22Rv1 (cell line): ENCODE measurements at regions not wholly inside any gene's neighbourhood (a gene's known extent, or its start where the extent isn't known, plus 50 kb on each side); places are given as distances from the start of the nearest gene placed in this dataset.

Experiments used
- H3K27ac ChIP-seq: fragments of 450-650 bp; 2 replicates; pipeline ENCODE4 v1.5.1; 2017
- CTCF ChIP-seq: fragments of 450-650 bp; IDR thresholded peaks from 2 replicates; pipeline ENCODE4 v1.5.1; 2017; ENCODE audit warnings: mild to moderate bottlenecking
- ZFX ChIP-seq: fragments of 450-650 bp; IDR thresholded peaks from 2 replicates; pipeline ENCODE4 v1.6.1; 2017; ENCODE audit warnings: antibody characterized with exemption, borderline replicate concordance

GRCh38 chr11:42657169-42657568 is 654.6 kb upstream of the API5 start:
- H3K27ac ChIP-seq: no peak overlapping the region
- TF ChIP-seq ZFX: no peak
- no peak for TF ChIP-seq CTCF

- H3K27ac ChIP-seq: no peak overlapping the region
- TF ChIP-seq CTCF (no peak), ZFX (no peak)
Measured at GRCh38 chr11:42661942-42662341, 649.9 kb upstream of the API5 start.

- TF ChIP-seq ZFX: no peak
- no peak for TF ChIP-seq CTCF
- no peak overlapping the region for H3K27ac ChIP-seq
Measured at GRCh38 chr11:42669248-42669976, 642.4 kb upstream of the API5 start.

- TF ChIP-seq ZFX (no peak), CTCF (no peak)
- no peak overlapping the region for H3K27ac ChIP-seq
Measured at GRCh38 chr11:42674436-42674835, 637.4 kb upstream of the API5 start.

GRCh38 chr11:42707541-42707940 is 604.3 kb upstream of the API5 start:
- no peak overlapping the region for H3K27ac ChIP-seq
- TF ChIP-seq ZFX (no peak), CTCF (no peak)

- TF ChIP-seq CTCF (no peak), ZFX (no peak)
- H3K27ac ChIP-seq: no peak overlapping the region
Measured at GRCh38 chr11:42709216-42709615, 602.6 kb upstream of the API5 start.

- no peak overlapping the region for H3K27ac ChIP-seq
- TF ChIP-seq ZFX (no peak), CTCF (no peak)
Measured at GRCh38 chr11:42713279-42713678, 598.5 kb upstream of the API5 start.
